ENCODE measurements at regions not wholly inside any gene's neighbourhood (a gene's known extent, or its start where the extent isn't known, plus 50 kb on each side); places are given as distances from the start of the nearest gene placed in this dataset.

GRCh38 chr7:88700725-88701124 lies 58.8 kb upstream of the ZNF804B start:
- intact Hi-C loops (cut with micrococcal nuclease) = no loop called here
- Mint-ChIP-seq H3K36me3 (no peaks in the 10 kb centered on the region), H3K4me1 (ENCODE audit: low read depth) (no peaks in the 10 kb centered on the region), H3K27me3 (no peaks in the 10 kb centered on the region), H3K9me3 (no peaks in the 10 kb centered on the region), H3K27ac (no peak overlapping the region), H3K4me3 (no peak overlapping the region)
- POLR2A ChIA-PET = no interaction called here
- CTCF ChIA-PET = no interaction called here
- no peak for DNase-seq

GRCh38 chr7:88694207-88694606 lies 65.3 kb upstream of the ZNF804B start:
- DNase-seq = no peak
- CTCF ChIA-PET = no interaction called here
- Mint-ChIP-seq H3K4me1 (ENCODE audit: low read depth) (no peaks in the 10 kb centered on the region), H3K36me3 (no peaks in the 10 kb centered on the region), H3K27me3 (no peaks in the 10 kb centered on the region), H3K9me3 (no peaks in the 10 kb centered on the region), H3K27ac (no peak overlapping the region), H3K4me3 (no peak overlapping the region)
- POLR2A ChIA-PET = no interaction called here
- intact Hi-C loops (cut with micrococcal nuclease) = no loop called here

- Mint-ChIP-seq H3K27ac (no peak overlapping the region), H3K27me3 (no peaks in the 10 kb centered on the region), H3K36me3 (no peaks in the 10 kb centered on the region), H3K9me3 (no peaks in the 10 kb centered on the region), H3K4me3 (no peak overlapping the region), H3K4me1 (ENCODE audit: low read depth) (no peaks in the 10 kb centered on the region)
- DNase-seq = no peak
- ChIA-PET POLR2A (no interaction called here), CTCF (no interaction called here)
- intact Hi-C loops (cut with micrococcal nuclease) = no loop called here
These were observed 66.4 kb upstream of the ZNF804B start for GRCh38 chr7:88693131-88693530.

GRCh38 chr7:88692493-88692892 lies 67.0 kb upstream of the ZNF804B start:
- H3K36me3 Mint-ChIP-seq = no peaks in the 10 kb centered on the region
- no peak overlapping the region for H3K4me3 Mint-ChIP-seq
- H3K4me1 Mint-ChIP-seq (ENCODE audit: low read depth) = no peaks in the 10 kb centered on the region
- H3K27ac Mint-ChIP-seq = no peak overlapping the region
- H3K27me3 Mint-ChIP-seq = no peaks in the 10 kb centered on the region
- ChIA-PET POLR2A (no interaction called here), CTCF (no interaction called here)
- DNase-seq = no peak
- intact Hi-C loops (cut with micrococcal nuclease) = no loop called here
- H3K9me3 Mint-ChIP-seq = no peaks in the 10 kb centered on the region

- Mint-ChIP-seq H3K9me3 (no peaks in the 10 kb centered on the region), H3K4me3 (no peak overlapping the region), H3K36me3 (no peaks in the 10 kb centered on the region), H3K27me3 (no peaks in the 10 kb centered on the region), H3K4me1 (ENCODE audit: low read depth) (no peaks in the 10 kb centered on the region), H3K27ac (no peak overlapping the region)
- DNase-seq = no peak
- intact Hi-C loops (cut with micrococcal nuclease) = no loop called here
- POLR2A ChIA-PET = no interaction called here
- CTCF ChIA-PET = no interaction called here
These were observed 69.7 kb upstream of the ZNF804B start for GRCh38 chr7:88689821-88690220.

- ChIA-PET POLR2A (no interaction called here), CTCF (no interaction called here)
- no peak overlapping the region for H3K4me3 Mint-ChIP-seq
- no peak overlapping the region for H3K27ac Mint-ChIP-seq
- no peak for DNase-seq
- no peaks in the 10 kb centered on the region for H3K27me3 Mint-ChIP-seq
- H3K4me1 Mint-ChIP-seq (ENCODE audit: low read depth) = no peaks in the 10 kb centered on the region
- intact Hi-C loops (cut with micrococcal nuclease) = no loop called here
- no peaks in the 10 kb centered on the region for H3K36me3 Mint-ChIP-seq
- no peaks in the 10 kb centered on the region for H3K9me3 Mint-ChIP-seq
These were observed 71.3 kb upstream of the ZNF804B start for GRCh38 chr7:88688222-88688621.

- H3K27me3 Mint-ChIP-seq = no peaks in the 10 kb centered on the region
- no peaks in the 10 kb centered on the region for H3K36me3 Mint-ChIP-seq
- no peak overlapping the region for H3K4me3 Mint-ChIP-seq
- no peaks in the 10 kb centered on the region for H3K4me1 Mint-ChIP-seq (ENCODE audit: low read depth)
- intact Hi-C loops (cut with micrococcal nuclease) = no loop called here
- CTCF ChIA-PET = no interaction called here
- POLR2A ChIA-PET = no interaction called here
- no peak for DNase-seq
- H3K27ac Mint-ChIP-seq = no peak overlapping the region
- no peaks in the 10 kb centered on the region for H3K9me3 Mint-ChIP-seq
These were observed 72.9 kb upstream of the ZNF804B start for GRCh38 chr7:88686468-88687229.

- H3K4me1 Mint-ChIP-seq (ENCODE audit: low read depth) = no peaks in the 10 kb centered on the region
These were observed 77.8 kb upstream of the ZNF804B start for GRCh38 chr7:88681682-88682081.

GRCh38 chr7:88670536-88670935 lies 89.0 kb upstream of the ZNF804B start:
- no peaks in the 10 kb centered on the region for H3K9me3 Mint-ChIP-seq
- no peaks in the 10 kb centered on the region for H3K4me1 Mint-ChIP-seq (ENCODE audit: low read depth)
- no peaks in the 10 kb centered on the region for H3K36me3 Mint-ChIP-seq
- H3K4me3 Mint-ChIP-seq = no peak overlapping the region
- POLR2A ChIA-PET = no interaction called here
- no peak overlapping the region for H3K27ac Mint-ChIP-seq
- intact Hi-C loops (cut with micrococcal nuclease) = no loop called here
- CTCF ChIA-PET = no interaction called here
- DNase-seq = no peak
- H3K27me3 Mint-ChIP-seq = no peaks in the 10 kb centered on the region

More at GRCh38 chr7:88681682-88682081, 77.8 kb upstream of the ZNF804B start:
- no peak overlapping the region for H3K27ac Mint-ChIP-seq
- no peaks in the 10 kb centered on the region for H3K27me3 Mint-ChIP-seq
- H3K36me3 Mint-ChIP-seq = no peaks in the 10 kb centered on the region
- POLR2A ChIA-PET = no interaction called here
- H3K4me3 Mint-ChIP-seq = no peak overlapping the region
- CTCF ChIA-PET = no interaction called here
- peaks cover 3% of the 10 kb centered on the region for H3K9me3 Mint-ChIP-seq
- intact Hi-C loops (cut with micrococcal nuclease) = no loop called here
- no peak for DNase-seq

GRCh38 chr7:88669913-88670312 lies 89.6 kb upstream of the ZNF804B start:
- no peak for DNase-seq
- CTCF ChIA-PET = no interaction called here
- intact Hi-C loops (cut with micrococcal nuclease) = no loop called here

GRCh38 chr7:88668591-88668990 lies 90.9 kb upstream of the ZNF804B start:
- no peak for DNase-seq
- intact Hi-C loops (cut with micrococcal nuclease) = no loop called here
- Mint-ChIP-seq H3K27ac (no peak overlapping the region), H3K4me1 (ENCODE audit: low read depth) (no peaks in the 10 kb centered on the region), H3K36me3 (no peaks in the 10 kb centered on the region), H3K4me3 (no peak overlapping the region), H3K9me3 (no peaks in the 10 kb centered on the region), H3K27me3 (no peaks in the 10 kb centered on the region)
- POLR2A ChIA-PET = no interaction called here
- CTCF ChIA-PET = no interaction called here

More at GRCh38 chr7:88669913-88670312, 89.6 kb upstream of the ZNF804B start:
- no peaks in the 10 kb centered on the region for H3K36me3 Mint-ChIP-seq
- no peaks in the 10 kb centered on the region for H3K9me3 Mint-ChIP-seq
- H3K4me1 Mint-ChIP-seq (ENCODE audit: low read depth) = no peaks in the 10 kb centered on the region
- POLR2A ChIA-PET = no interaction called here
- no peak overlapping the region for H3K27ac Mint-ChIP-seq
- H3K4me3 Mint-ChIP-seq = no peak overlapping the region
- H3K27me3 Mint-ChIP-seq = no peaks in the 10 kb centered on the region

GRCh38 chr7:88666626-88667025 lies 92.9 kb upstream of the ZNF804B start:
- Mint-ChIP-seq H3K9me3 (no peaks in the 10 kb centered on the region), H3K27me3 (no peaks in the 10 kb centered on the region), H3K4me1 (ENCODE audit: low read depth) (no peaks in the 10 kb centered on the region), H3K4me3 (no peak overlapping the region), H3K27ac (no peak overlapping the region), H3K36me3 (no peaks in the 10 kb centered on the region)
- POLR2A ChIA-PET = no interaction called here
- intact Hi-C loops (cut with micrococcal nuclease) = no loop called here
- DNase-seq = no peak
- CTCF ChIA-PET = no interaction called here

GRCh38 chr7:88665892-88666514 lies 93.5 kb upstream of the ZNF804B start:
- H3K4me3 Mint-ChIP-seq = no peak overlapping the region
- intact Hi-C loops (cut with micrococcal nuclease) = no loop called here
- no peaks in the 10 kb centered on the region for H3K4me1 Mint-ChIP-seq (ENCODE audit: low read depth)
- DNase-seq = no peak
- POLR2A ChIA-PET = no interaction called here
- no peaks in the 10 kb centered on the region for H3K27me3 Mint-ChIP-seq
- no peak overlapping the region for H3K27ac Mint-ChIP-seq
- H3K36me3 Mint-ChIP-seq = no peaks in the 10 kb centered on the region
- no peaks in the 10 kb centered on the region for H3K9me3 Mint-ChIP-seq
- CTCF ChIA-PET = no interaction called here

Data from activated CD4-positive, alpha-beta memory T cell treated with anti-CD3 and anti-CD28 coated beads for 36 hours (primary cell).